ENCODE measurements at regions not wholly inside any gene's neighbourhood (a gene's known extent, or its start where the extent isn't known, plus 50 kb on each side); places are given as distances from the start of the nearest gene placed in this dataset.

DNA sequence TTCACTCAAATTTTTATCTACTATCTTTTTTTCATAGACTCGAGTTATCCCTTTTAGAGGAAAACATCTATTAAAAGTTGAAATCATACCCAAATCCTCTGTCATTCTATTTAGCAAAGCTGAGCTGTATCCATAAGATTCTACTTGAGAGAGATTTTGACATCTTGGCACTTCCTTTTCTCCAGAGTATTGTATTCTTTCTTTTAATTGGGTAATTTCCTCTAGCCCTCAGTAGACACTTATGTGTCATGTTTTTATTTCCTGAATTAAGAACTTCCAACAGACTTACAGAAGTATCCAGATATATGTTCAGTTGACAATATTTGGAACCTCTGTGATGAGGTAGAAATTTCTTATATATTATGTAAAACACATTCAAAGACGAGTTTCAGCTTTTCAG is 201.6 kb upstream of the NR3C2 start:
- TF ChIP-seq, protein P1, sequence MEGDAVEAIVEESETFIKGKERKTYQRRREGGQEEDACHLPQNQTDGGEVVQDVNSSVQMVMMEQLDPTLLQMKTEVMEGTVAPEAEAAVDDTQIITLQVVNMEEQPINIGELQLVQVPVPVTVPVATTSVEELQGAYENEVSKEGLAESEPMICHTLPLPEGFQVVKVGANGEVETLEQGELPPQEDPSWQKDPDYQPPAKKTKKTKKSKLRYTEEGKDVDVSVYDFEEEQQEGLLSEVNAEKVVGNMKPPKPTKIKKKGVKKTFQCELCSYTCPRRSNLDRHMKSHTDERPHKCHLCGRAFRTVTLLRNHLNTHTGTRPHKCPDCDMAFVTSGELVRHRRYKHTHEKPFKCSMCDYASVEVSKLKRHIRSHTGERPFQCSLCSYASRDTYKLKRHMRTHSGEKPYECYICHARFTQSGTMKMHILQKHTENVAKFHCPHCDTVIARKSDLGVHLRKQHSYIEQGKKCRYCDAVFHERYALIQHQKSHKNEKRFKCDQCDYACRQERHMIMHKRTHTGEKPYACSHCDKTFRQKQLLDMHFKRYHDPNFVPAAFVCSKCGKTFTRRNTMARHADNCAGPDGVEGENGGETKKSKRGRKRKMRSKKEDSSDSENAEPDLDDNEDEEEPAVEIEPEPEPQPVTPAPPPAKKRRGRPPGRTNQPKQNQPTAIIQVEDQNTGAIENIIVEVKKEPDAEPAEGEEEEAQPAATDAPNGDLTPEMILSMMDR (IDR thresholded peaks at IDR 0.05): no peak
- TF ChIP-seq POLR2A (IDR thresholded peaks at IDR 0.05): no peak
- TF ChIP-seq EP300 (IDR thresholded peaks at IDR 0.05): no peak
